DOHH2 (cell line): ENCODE measurements at regions not wholly inside any gene's neighbourhood (a gene's known extent, or its start where the extent isn't known, plus 50 kb on each side); places are given as distances from the start of the nearest gene placed in this dataset.

Experiments used
- CTCF ChIP-seq: fragments of 200-600 bp; sonication (generic); IDR thresholded peaks from one replicate; pipeline ENCODE4 v1.5.1; 2014; ENCODE audit warnings: antibody characterized with exemption, mild to moderate bottlenecking, low read depth, low read length; ENCODE audit not compliant: poor library complexity, severe bottlenecking
- EZH2phosphoT487 ChIP-seq: fragments of 200-600 bp; sonication (generic); IDR thresholded peaks from 2 replicates; pipeline ENCODE4 v1.6.1; 2017; ENCODE audit warnings: borderline replicate concordance, mild to moderate bottlenecking, antibody characterized with exemption, low read length, moderate library complexity, mixed read lengths

- TF ChIP-seq CTCF (peak; percentile 64), EZH2phosphoT487 (no peak)
These were observed 1010.9 kb downstream of the KCNJ18 start for GRCh38 chr17:22703204-22703603.
